Kidney (tissue), 13 donors: ENCODE measurements at regions not wholly inside any gene's neighbourhood (a gene's known extent, or its start where the extent isn't known, plus 50 kb on each side); places are given as distances from the start of the nearest gene placed in this dataset.

ENCODE experiments used
- DNase-seq, 5 donors: peaks; one replicate each; pipeline ENCODE4 v3.0.0-alpha.2; 2013 to 2020
- FAIRE-seq: peaks from 2 replicates; lab custom pipeline; 2012; peaks lifted over from hg19 to GRCh38; lab: Jason Lieb, UNC
- H3K27ac ChIP-seq, 2 donors: one replicate each; pipeline ENCODE4 v1.7.0; 2013; ENCODE audit warnings: low read depth in 2 of 2, low read length in 2 of 2, inconsistent platforms in 1 of 2
- H3K27me3 ChIP-seq: one replicate; pipeline ENCODE4 v1.7.1; 2013; ENCODE audit warnings: low read length, inconsistent platforms; ENCODE audit not compliant: control insufficient read depth, insufficient read depth
- H3K36me3 ChIP-seq, 3 donors: one replicate each; pipeline versions ENCODE4 v1.7.0 to v1.7.1; 2013; ENCODE audit warnings: low read length in 3 of 3, control low read depth in 1 of 3, inconsistent platforms in 1 of 3; ENCODE audit not compliant: insufficient read depth in 3 of 3, control insufficient read depth in 2 of 3
- H3K4me1 ChIP-seq, 3 donors: one replicate each; pipeline versions ENCODE4 v1.7.0 to v1.7.1; 2013; ENCODE audit warnings: low read length in 3 of 3, inconsistent platforms in 1 of 3, low read depth in 1 of 3; ENCODE audit not compliant: control insufficient read depth in 2 of 3, insufficient read depth in 2 of 3
- H3K4me3 ChIP-seq, 3 donors: one replicate each; pipeline versions ENCODE4 v1.7.0 to v1.8.1; 2013; ENCODE audit warnings: low read length in 3 of 3, control low read depth in 1 of 3, inconsistent platforms in 1 of 3
- H3K9ac ChIP-seq, 3 donors: one replicate each; pipeline versions ENCODE4 v1.7.0 to v1.7.1; 2013; ENCODE audit warnings: low read length in 3 of 3, control low read depth in 1 of 3, inconsistent platforms in 1 of 3
- H3K9me3 ChIP-seq, 3 donors: one replicate each; pipeline versions ENCODE4 v1.7.0 to v1.7.1; 2013; ENCODE audit warnings: low read length in 3 of 3, control low read depth in 1 of 3, inconsistent platforms in 1 of 3; ENCODE audit not compliant: control insufficient read depth in 2 of 3, insufficient read depth in 1 of 3
- intact Hi-C: fragments of 100-400 bp; cut with DNase I; formaldehyde crosslinking; loops from one replicate; pipeline ENCODE4 v1.11.1; 2022
- TF ChIP-seq, protein P1 (sequence below): IDR thresholded peaks from 3 replicates; pipeline ENCODE4 v1.5.1; 2012; ENCODE audit warnings: mild to moderate bottlenecking, moderate library complexity, borderline replicate concordance; ENCODE audit not compliant: insufficient read depth; ENCODE audit errors: extremely low read depth
- donor health status: control.
- donor health status: control.
- donor health status: control.
- donor health status: control.
- donor health status: control.
- donor health status: DM: yes; HTN: yes; CAD: no.
- donor health status: Normal renal cell carcinoma (clear cell type).

DNA sequence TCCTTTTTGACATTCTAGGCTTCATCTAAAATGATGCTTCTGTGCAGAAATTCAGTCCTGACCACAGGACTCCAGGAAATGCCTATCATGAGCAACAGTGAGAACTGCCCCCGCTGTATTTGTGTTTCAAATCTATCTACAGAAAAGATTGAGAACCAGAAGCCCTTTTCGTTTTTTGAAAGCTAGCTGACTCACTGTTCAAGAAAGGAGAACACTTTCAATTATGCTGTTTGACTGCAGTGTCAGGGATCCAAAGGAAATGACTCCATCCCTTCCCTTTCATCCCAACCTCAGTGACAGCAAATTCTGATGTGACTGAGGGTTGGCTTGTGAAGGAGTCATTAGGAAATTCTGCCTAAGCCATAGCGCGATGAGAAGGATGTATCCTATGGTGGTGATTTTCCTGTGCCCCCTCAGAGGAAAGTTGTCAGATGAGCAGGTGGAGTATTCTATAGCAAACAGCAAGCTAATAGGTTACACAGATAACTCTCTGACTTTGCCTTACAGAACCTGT is 622.3 kb downstream of the TMEM114 start:
- Histone ChIP-seq H3K9ac (no peak overlapping the region), H3K4me1 (no peaks in the 10 kb centered on the region), H3K27me3 (no peaks in the 10 kb centered on the region), H3K9me3 (no peaks in the 10 kb centered on the region), H3K36me3 (no peaks in the 10 kb centered on the region), H3K27ac (no peak overlapping the region), H3K4me3 (no peak overlapping the region)
- FAIRE-seq (no peak), DNase-seq (no peak)
- intact Hi-C loops: no loop called here
- TF ChIP-seq, protein P1, sequence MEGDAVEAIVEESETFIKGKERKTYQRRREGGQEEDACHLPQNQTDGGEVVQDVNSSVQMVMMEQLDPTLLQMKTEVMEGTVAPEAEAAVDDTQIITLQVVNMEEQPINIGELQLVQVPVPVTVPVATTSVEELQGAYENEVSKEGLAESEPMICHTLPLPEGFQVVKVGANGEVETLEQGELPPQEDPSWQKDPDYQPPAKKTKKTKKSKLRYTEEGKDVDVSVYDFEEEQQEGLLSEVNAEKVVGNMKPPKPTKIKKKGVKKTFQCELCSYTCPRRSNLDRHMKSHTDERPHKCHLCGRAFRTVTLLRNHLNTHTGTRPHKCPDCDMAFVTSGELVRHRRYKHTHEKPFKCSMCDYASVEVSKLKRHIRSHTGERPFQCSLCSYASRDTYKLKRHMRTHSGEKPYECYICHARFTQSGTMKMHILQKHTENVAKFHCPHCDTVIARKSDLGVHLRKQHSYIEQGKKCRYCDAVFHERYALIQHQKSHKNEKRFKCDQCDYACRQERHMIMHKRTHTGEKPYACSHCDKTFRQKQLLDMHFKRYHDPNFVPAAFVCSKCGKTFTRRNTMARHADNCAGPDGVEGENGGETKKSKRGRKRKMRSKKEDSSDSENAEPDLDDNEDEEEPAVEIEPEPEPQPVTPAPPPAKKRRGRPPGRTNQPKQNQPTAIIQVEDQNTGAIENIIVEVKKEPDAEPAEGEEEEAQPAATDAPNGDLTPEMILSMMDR: no peak

DNA sequence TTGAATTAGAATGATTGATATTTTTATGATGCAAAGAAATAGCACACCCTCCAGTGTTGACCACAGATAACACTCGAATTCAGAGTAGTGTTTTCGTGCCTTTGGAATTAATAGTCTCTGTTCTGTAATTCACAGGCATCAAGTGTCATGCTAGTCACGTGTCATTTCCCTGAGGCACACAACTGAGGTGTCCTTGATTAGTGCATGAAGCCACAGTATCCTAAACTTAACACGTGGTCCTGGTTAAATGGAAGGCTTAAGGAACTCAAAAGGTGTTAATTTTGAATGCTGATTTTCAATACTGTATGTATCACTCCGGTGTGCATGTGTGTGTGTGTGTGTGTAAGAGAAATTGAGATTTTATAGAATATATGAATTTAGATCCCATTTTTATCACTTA is 625.6 kb downstream of the TMEM114 start:
- no peak overlapping the region for H3K9ac ChIP-seq
- H3K9me3 ChIP-seq: no peaks in the 10 kb centered on the region
- H3K27me3 ChIP-seq: no peaks in the 10 kb centered on the region
- intact Hi-C loops: no loop called here
- TF ChIP-seq, protein P1: no peak
- H3K4me3 ChIP-seq: no peak overlapping the region
- H3K36me3 ChIP-seq: no peaks in the 10 kb centered on the region
- H3K27ac ChIP-seq: no peak overlapping the region
- DNase-seq: peak in 2 of 5 donors; percentile 7 to 22
- H3K4me1 ChIP-seq: no peaks in the 10 kb centered on the region
- no peak for FAIRE-seq

- Histone ChIP-seq H3K9me3 (no peaks in the 10 kb centered on the region), H3K27me3 (no peaks in the 10 kb centered on the region), H3K9ac (no peak overlapping the region), H3K36me3 (no peaks in the 10 kb centered on the region), H3K4me1 (no peaks in the 10 kb centered on the region), H3K4me3 (no peak overlapping the region), H3K27ac (no peak overlapping the region)
- TF ChIP-seq, protein P1: no peak
- DNase-seq (no peak), FAIRE-seq (no peak)
- intact Hi-C loops: no loop called here
Measured at GRCh38 chr16:7964167-7964566, 626.1 kb downstream of the TMEM114 start.
